K562 (cell line): ENCODE measurements at regions not wholly inside any gene's neighbourhood (a gene's known extent, or its start where the extent isn't known, plus 50 kb on each side); places are given as distances from the start of the nearest gene placed in this dataset.

Experiments used
- FOSL1 ChIP-seq: fragments of 200-800 bp; sonication (Bioruptor generic); conservative IDR thresholded peaks from 2 replicates; pipeline ENCODE4 v1.6.1; 2016; ENCODE audit warnings: missing genetic modification characterization, missing compliant biosample characterization
- FOXA1 ChIP-seq: fragments of 450-650 bp; IDR thresholded peaks from 2 replicates; pipeline ENCODE4 v1.6.1; 2016; ENCODE audit warnings: mild to moderate bottlenecking, borderline replicate concordance
- THRAP3 ChIP-seq: fragments of 450-650 bp; IDR thresholded peaks from 2 replicates; pipeline ENCODE4 v1.6.1; 2016; ENCODE audit warnings: mild to moderate bottlenecking, inconsistent platforms, borderline replicate concordance

- TF ChIP-seq THRAP3 = no peak
- TF ChIP-seq FOSL1 = no peak
- no peak for TF ChIP-seq FOXA1
Observed at GRCh38 chr4:153152501-153153338, 51.5 kb upstream of the TRIM2 start.
